ENCODE measurements at regions not wholly inside any gene's neighbourhood (a gene's known extent, or its start where the extent isn't known, plus 50 kb on each side); places are given as distances from the start of the nearest gene placed in this dataset.

DNA sequence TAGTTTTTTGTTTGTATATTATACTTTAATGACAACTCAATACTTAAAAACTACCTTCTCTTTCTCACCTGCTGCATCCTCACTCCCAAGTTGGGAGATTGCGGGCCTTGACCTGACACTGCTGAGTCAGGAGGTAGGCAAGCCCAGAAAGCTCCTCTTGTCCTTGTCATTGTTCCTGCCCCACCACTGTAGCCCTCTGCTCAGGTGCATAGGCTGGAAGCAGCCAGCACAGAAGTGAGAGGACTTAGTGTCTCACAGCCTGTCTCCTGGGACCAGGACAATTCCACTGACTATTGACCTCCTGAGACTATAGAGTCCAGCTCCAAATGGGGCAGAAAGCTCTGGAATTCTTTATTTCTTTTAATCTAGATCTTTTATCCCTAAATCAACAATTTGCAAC is 123.5 kb upstream of the NDP start:
- Mint-ChIP-seq H3K4me3 (no peak overlapping the region), H3K9me3 (no peaks in the 10 kb centered on the region), H3K27me3 (ENCODE audit: low read depth) (no peaks in the 10 kb centered on the region), H3K4me1 (ENCODE audit: low read depth) (no peaks in the 10 kb centered on the region), H3K36me3 (ENCODE audit: insufficient read depth) (no peaks in the 10 kb centered on the region)
- ATAC-seq (no peak), DNase-seq (no peak)

DNA sequence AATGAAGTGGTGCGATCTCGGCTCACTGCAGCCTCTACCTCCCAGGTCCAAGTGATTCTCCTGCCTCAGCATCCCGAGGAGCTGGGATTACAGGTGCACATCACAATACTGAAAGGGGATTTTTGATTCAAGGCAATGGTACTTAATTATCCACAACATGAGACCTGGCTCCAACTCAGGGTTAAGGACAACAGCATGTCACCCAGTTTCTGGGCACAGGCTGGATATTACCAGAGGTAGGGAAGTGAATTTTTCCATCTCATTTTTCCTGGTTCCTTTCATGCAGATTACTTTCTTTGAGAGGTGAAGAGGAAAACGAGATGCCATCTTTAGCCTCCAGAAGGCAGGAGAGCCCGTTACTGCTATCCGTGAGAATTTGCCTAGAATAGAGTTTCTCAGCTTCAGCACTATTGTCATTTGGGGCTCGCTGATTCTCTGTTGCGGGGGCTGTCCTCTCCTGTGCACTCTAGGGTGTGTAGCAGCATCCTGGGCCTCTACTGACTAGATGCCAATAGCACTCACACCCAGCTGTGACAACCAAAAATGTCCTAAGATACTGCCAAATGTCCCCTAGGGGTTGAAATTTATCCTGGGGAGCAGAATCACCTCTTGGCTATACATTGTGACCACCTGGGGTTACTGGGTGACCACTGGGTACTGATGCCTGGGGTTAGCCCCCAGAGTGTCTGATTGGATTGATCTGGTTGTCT is 121.8 kb upstream of the NDP start:
- no peaks in the 10 kb centered on the region for H3K27me3 Mint-ChIP-seq (ENCODE audit: low read depth)
- no peaks in the 10 kb centered on the region for H3K36me3 Mint-ChIP-seq (ENCODE audit: insufficient read depth)
- H3K4me3 Mint-ChIP-seq: no peak overlapping the region
- DNase-seq: no peak
- H3K4me1 Mint-ChIP-seq (ENCODE audit: low read depth): no peaks in the 10 kb centered on the region
- no peak for ATAC-seq
- no peaks in the 10 kb centered on the region for H3K9me3 Mint-ChIP-seq

DNA sequence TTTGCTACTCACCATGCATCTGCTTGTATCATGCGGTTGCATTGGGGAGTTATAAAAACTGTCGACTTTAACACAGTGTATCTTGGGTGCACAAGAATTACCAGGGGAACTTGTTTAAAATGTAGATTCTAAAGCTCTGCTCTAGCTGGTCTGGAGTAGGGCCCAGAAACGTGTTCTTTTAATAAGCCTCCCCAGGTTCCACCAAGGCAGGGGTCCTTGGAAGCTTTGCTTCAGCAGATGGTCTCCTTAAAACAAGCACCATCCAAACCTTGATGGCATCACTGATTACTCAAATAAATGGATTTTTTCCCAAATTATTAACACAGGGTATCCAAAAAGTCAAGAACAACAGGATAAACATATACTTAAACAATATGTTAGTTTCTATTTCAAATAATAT is 120.2 kb upstream of the NDP start:
- H3K36me3 Mint-ChIP-seq (ENCODE audit: insufficient read depth): no peaks in the 10 kb centered on the region
- H3K4me3 Mint-ChIP-seq: no peak overlapping the region
- ATAC-seq: no peak
- no peaks in the 10 kb centered on the region for H3K9me3 Mint-ChIP-seq
- no peaks in the 10 kb centered on the region for H3K4me1 Mint-ChIP-seq (ENCODE audit: low read depth)
- no peaks in the 10 kb centered on the region for H3K27me3 Mint-ChIP-seq (ENCODE audit: low read depth)
- DNase-seq: no peak

GRCh38 chrX:44092778-44093177 is 119.6 kb upstream of the NDP start:
- DNase-seq (no peak), ATAC-seq (no peak)
- Mint-ChIP-seq H3K4me3 (no peak overlapping the region), H3K27me3 (ENCODE audit: low read depth) (no peaks in the 10 kb centered on the region), H3K9me3 (no peaks in the 10 kb centered on the region), H3K4me1 (ENCODE audit: low read depth) (no peaks in the 10 kb centered on the region), H3K36me3 (ENCODE audit: insufficient read depth) (no peaks in the 10 kb centered on the region)

- Mint-ChIP-seq H3K9me3 (no peaks in the 10 kb centered on the region), H3K4me3 (no peak overlapping the region), H3K4me1 (ENCODE audit: low read depth) (no peaks in the 10 kb centered on the region), H3K27me3 (ENCODE audit: low read depth) (no peaks in the 10 kb centered on the region), H3K36me3 (ENCODE audit: insufficient read depth) (no peaks in the 10 kb centered on the region)
- no peak for ATAC-seq
- DNase-seq: no peak
Measured at GRCh38 chrX:44088510-44089144, 115.4 kb upstream of the NDP start.

- no peaks in the 10 kb centered on the region for H3K27me3 Mint-ChIP-seq (ENCODE audit: low read depth)
- DNase-seq: no peak
- H3K4me1 Mint-ChIP-seq (ENCODE audit: low read depth): no peaks in the 10 kb centered on the region
- no peak overlapping the region for H3K4me3 Mint-ChIP-seq
- no peak for ATAC-seq
- H3K9me3 Mint-ChIP-seq: no peaks in the 10 kb centered on the region
- H3K36me3 Mint-ChIP-seq (ENCODE audit: insufficient read depth): no peaks in the 10 kb centered on the region
Measured at GRCh38 chrX:44085209-44085608, 112.0 kb upstream of the NDP start.

DNA sequence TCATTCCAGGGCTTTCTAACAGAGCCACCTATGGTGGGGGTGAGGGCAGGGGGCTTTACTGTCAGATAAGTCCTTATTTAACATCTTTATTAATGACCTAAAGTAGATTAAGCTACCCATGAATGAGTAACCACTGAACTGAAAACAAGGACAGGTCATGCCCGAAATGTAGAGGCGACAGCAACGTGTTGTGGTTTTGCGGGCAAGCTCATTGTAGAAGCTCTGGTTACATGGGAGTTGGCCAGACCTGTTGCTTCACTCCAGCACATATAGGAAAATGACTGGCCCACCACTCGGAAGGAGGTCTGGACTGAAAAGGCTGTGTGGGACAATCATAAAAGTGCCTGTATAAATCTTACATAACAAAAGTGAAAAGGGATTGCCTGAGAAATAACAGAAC is 109.6 kb upstream of the NDP start:
- no peak overlapping the region for H3K4me3 Mint-ChIP-seq
- no peaks in the 10 kb centered on the region for H3K4me1 Mint-ChIP-seq (ENCODE audit: low read depth)
- no peaks in the 10 kb centered on the region for H3K36me3 Mint-ChIP-seq (ENCODE audit: insufficient read depth)
- ATAC-seq (no peak), DNase-seq (no peak)
- no peaks in the 10 kb centered on the region for H3K27me3 Mint-ChIP-seq (ENCODE audit: low read depth)
- H3K9me3 Mint-ChIP-seq: peaks cover 3% of the 10 kb centered on the region

- Mint-ChIP-seq H3K9me3 (peaks cover 8% of the 10 kb centered on the region), H3K36me3 (ENCODE audit: insufficient read depth) (no peaks in the 10 kb centered on the region), H3K4me1 (ENCODE audit: low read depth) (peaks cover 4% of the 10 kb centered on the region), H3K27me3 (ENCODE audit: low read depth) (no peaks in the 10 kb centered on the region), H3K4me3 (no peak overlapping the region)
- no peak for DNase-seq
- no peak for ATAC-seq
Measured at GRCh38 chrX:44080083-44080482, 106.9 kb upstream of the NDP start.

DNA sequence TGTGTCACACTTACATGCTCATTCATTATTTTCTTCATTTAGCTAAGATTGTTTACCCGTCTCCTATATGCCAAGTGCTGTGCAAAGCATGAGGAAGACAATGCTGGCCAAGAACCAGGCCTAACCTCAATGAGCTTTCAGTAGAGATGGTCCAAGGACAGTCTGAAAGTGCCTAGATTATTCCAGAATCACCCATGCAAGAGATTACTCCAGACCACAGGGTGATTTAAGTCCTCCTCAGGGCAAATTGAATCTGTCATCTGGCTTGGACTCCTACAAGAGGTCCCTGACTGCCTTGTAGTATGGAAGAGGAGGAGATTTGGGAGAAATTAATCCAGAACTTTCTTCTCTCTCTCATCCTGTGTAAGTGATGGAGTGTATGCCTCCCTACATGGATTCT is 99.4 kb upstream of the NDP start:
- peaks cover 3% of the 10 kb centered on the region for H3K9me3 Mint-ChIP-seq
- no peak for ATAC-seq
- no peaks in the 10 kb centered on the region for H3K27me3 Mint-ChIP-seq (ENCODE audit: low read depth)
- H3K4me3 Mint-ChIP-seq: no peak overlapping the region
- H3K36me3 Mint-ChIP-seq (ENCODE audit: insufficient read depth): no peaks in the 10 kb centered on the region
- DNase-seq: no peak
- H3K4me1 Mint-ChIP-seq (ENCODE audit: low read depth): peaks cover 4% of the 10 kb centered on the region

DNA sequence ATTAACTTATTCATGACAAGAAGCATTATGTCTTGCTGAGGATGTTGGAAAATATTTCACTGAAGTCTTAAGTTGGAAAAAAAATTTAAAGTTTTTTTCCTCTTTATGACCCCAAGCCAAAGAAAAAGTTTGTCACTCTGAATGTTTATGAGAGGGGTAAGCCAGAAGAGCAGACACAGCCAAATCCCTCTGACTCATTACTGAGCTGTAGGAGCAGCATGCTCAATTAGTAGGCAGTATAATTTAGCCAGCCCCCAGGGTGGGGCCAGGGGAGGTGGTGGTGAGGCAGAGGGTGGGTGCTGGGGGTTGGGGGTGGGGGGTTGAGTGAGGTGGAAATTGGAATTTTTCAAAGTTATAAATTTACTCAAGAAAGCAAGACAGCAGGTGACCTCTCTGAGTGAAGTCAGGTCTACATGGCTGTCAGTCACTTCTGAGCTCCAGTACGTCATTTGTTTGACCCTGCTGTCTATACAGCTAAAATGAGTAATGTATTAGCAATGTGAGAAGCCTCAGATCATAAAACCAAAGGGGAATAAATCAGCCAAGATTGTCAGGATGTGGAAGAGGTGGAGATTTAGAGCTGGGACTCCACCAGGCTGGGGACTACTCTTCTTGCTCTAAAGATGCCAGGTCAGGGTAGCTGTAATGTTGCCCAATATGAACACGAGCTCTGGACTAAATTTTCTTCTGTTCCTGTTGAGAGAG is 98.8 kb upstream of the NDP start:
- no peaks in the 10 kb centered on the region for H3K27me3 Mint-ChIP-seq (ENCODE audit: low read depth)
- H3K4me1 Mint-ChIP-seq (ENCODE audit: low read depth): peaks cover 4% of the 10 kb centered on the region
- H3K9me3 Mint-ChIP-seq: no peaks in the 10 kb centered on the region
- no peaks in the 10 kb centered on the region for H3K36me3 Mint-ChIP-seq (ENCODE audit: insufficient read depth)
- ATAC-seq (no peak), DNase-seq (no peak)
- no peak overlapping the region for H3K4me3 Mint-ChIP-seq

DNA sequence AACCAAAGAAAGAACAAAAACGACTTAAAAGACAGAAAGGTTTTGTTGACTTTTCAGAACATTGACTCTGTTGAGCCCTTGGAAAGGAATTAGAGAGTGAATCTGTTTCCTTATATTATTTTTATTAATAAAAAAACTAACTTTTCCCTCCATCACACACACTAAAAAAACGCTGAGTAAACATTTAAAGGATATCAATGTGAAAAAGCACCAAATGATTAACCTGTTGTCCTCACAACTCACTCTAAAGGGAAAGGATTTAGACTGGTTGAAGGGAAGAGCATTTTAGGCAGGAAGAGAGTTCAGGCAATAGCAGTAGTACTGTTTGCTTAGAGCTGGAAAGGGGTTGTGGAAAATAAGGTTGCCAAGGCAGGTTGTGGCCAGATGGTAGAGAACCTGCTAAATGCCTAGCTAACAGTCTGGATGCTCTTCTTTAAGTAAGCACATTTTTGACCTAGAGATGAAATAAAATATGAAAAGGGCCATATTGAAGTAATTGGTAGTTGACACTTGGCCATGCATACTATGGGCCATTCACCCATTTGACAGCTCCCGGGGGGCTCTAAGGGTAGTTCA is 98.0 kb upstream of the NDP start:
- Mint-ChIP-seq H3K36me3 (ENCODE audit: insufficient read depth) (no peaks in the 10 kb centered on the region), H3K9me3 (no peaks in the 10 kb centered on the region), H3K27me3 (ENCODE audit: low read depth) (no peaks in the 10 kb centered on the region), H3K4me1 (ENCODE audit: low read depth) (peaks cover 2% of the 10 kb centered on the region), H3K4me3 (no peak overlapping the region)
- DNase-seq (no peak), ATAC-seq (no peak)

DNA sequence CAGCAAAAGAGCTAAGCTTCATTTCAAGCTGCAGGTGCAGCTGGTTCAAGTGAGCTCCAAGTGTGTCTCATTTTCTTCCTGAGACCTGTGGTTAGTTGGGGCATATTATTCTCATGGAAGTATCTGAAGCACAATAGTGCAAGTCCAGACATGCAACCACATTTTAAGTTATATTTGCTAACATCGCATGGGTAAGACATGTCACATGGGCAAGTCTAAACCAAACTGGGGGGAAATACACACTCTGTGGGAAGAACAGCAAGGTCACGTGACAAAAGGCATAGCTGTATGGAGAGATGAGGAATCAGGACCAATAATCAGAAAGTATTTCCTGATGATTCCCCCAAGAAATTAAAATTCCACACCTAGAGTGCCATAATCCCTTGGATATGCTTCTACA is 94.9 kb upstream of the NDP start:
- no peaks in the 10 kb centered on the region for H3K9me3 Mint-ChIP-seq

DNA sequence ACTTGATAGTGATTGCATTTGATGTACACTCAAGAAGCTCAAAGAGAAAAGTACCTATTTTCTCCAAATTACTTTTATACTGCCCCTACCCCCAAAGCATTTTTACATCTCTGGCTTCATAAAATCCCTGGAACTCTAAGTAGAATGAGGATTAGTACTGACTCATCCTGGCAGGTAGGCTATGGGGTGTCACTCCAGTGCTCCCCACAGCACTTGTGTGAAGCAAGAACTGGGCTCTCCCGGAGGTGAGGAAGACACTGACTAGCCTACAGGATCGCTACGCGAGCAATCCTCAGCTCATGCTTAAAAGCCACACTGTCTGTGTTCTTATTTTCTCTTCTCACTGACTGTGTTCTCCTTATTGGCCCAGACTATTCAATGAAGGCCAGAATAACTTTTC is 90.4 kb upstream of the NDP start:
- ATAC-seq (no peak), DNase-seq (no peak)
- Mint-ChIP-seq H3K9me3 (no peaks in the 10 kb centered on the region), H3K4me3 (no peak overlapping the region), H3K27me3 (ENCODE audit: low read depth) (no peaks in the 10 kb centered on the region), H3K36me3 (ENCODE audit: insufficient read depth) (no peaks in the 10 kb centered on the region), H3K4me1 (ENCODE audit: low read depth) (no peaks in the 10 kb centered on the region)

More for the DNA sequence above, 94.9 kb upstream of the NDP start:
- ATAC-seq (no peak), DNase-seq (no peak)
- H3K4me1 Mint-ChIP-seq (ENCODE audit: low read depth): no peaks in the 10 kb centered on the region
- H3K4me3 Mint-ChIP-seq: no peak overlapping the region
- H3K27me3 Mint-ChIP-seq (ENCODE audit: low read depth): no peaks in the 10 kb centered on the region
- H3K36me3 Mint-ChIP-seq (ENCODE audit: insufficient read depth): no peaks in the 10 kb centered on the region

GRCh38 chrX:44062840-44063239 is 89.7 kb upstream of the NDP start:
- Mint-ChIP-seq H3K27me3 (ENCODE audit: low read depth) (no peaks in the 10 kb centered on the region), H3K36me3 (ENCODE audit: insufficient read depth) (no peaks in the 10 kb centered on the region), H3K4me3 (no peak overlapping the region), H3K4me1 (ENCODE audit: low read depth) (no peaks in the 10 kb centered on the region), H3K9me3 (no peaks in the 10 kb centered on the region)
- DNase-seq: no peak
- ATAC-seq: no peak

Data from activated T-cell treated with anti-CD3 and anti-CD28 coated beads, Interleukin-2, amount 50 U/mL, for 4 hours (primary cell).